ENCODE measurements at regions not wholly inside any gene's neighbourhood (a gene's known extent, or its start where the extent isn't known, plus 50 kb on each side); places are given as distances from the start of the nearest gene placed in this dataset.

DNA sequence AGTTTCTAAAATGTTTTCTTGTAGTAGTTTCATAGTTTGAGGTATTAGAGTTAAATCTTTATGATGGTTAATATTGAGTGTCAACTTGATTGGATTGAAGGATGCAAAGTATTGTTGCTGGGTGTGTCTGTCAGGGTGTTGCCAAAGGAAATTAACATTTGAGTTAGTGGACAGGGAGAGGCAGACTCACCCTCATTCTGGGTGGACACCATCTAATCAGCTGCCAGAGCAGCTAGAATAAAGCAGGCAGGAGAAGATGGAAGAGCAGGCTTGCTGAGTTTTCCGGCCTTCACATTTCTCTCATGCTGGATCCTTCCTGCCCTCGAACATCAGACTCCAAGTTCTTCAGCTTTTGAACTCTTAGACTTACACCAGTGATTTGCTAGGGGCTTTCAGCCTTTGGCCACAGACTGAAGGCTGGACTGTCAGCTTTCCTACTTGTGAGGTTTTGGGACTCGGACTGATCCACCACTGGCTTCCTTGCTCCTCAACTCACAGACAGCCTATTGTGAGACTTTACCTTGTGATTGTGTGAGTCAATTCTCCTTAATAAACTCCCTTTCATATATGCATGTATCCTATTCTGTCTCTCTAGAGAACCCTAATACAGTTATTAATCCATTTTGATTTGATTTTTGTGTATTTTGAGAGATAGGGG is 56.8 kb upstream of the STK39 start:
- CTCF ChIA-PET = no interaction called here
- no peak for DNase-seq (ENCODE audit: low read depth, low spot score)
- in situ Hi-C loops (cut with MboI) = no loop called here
- Histone ChIP-seq H3K9ac (ENCODE audit: control insufficient read depth, insufficient read depth, low read length) (no peak overlapping the region), H3K4me2 (ENCODE audit: control insufficient read depth, insufficient read depth) (no peak overlapping the region), H3K9me3 (replicated peaks; ENCODE audit: control insufficient read depth, insufficient read depth, low read length) (no peaks in the 10 kb centered on the region), H2AFZ (ENCODE audit: control insufficient read depth, low read depth, low read length) (no peak overlapping the region), H3K36me3 (ENCODE audit: control insufficient read depth in 2 of 2, insufficient read depth in 2 of 2, low read length in 1 of 2) (no peaks in the 10 kb centered on the region), H3K79me2 (ENCODE audit: control insufficient read depth, insufficient read depth, low read length) (no peaks in the 10 kb centered on the region), H4K20me1 (ENCODE audit: control insufficient read depth, insufficient read depth) (no peaks in the 10 kb centered on the region), H3K27ac (ENCODE audit: control insufficient read depth, insufficient read depth) (no peak overlapping the region), H3K4me1 (ENCODE audit: control insufficient read depth, insufficient read depth, low read length) (no peaks in the 10 kb centered on the region), H3K27me3 (replicated peaks in 1 of 2; ENCODE audit: control insufficient read depth in 2 of 2, insufficient read depth in 2 of 2, low read length in 1 of 2) (peaks cover 1 to 2% of the 10 kb centered on the region in 2 experiments; a peak in 1 of 4 replicates), H3K4me3 (no peak overlapping the region)
- intact Hi-C loops (cut with micrococcal nuclease; ENCODE audit: unreplicated experiment) = no loop called here
- RAD21 ChIA-PET (ENCODE audit: unreplicated experiment) = no interaction called here
- no TSS peak for BruUV-seq (replicated peaks)
- no peak for FAIRE-seq
- no peak for ATAC-seq
- WGBS (ENCODE audit: insufficient coverage, insufficient replicate concordance, low lambda C conversion rate, missing lambda C conversion rate) = 33% methylated on average over 3 of the region's 3 CpGs
- SMC1A ChIA-PET (ENCODE audit: uncharacterized antibody, unreplicated experiment) = no interaction called here
- TF ChIP-seq NFIC (IDR thresholded peaks at IDR 0.05; ENCODE audit: low read depth, low read length) (no peak), RELA (IDR thresholded peaks at IDR 0.05; ENCODE audit: borderline replicate concordance, partially characterized antibody) (no peak)
- POLR2A ChIA-PET = no interaction called here

DNA sequence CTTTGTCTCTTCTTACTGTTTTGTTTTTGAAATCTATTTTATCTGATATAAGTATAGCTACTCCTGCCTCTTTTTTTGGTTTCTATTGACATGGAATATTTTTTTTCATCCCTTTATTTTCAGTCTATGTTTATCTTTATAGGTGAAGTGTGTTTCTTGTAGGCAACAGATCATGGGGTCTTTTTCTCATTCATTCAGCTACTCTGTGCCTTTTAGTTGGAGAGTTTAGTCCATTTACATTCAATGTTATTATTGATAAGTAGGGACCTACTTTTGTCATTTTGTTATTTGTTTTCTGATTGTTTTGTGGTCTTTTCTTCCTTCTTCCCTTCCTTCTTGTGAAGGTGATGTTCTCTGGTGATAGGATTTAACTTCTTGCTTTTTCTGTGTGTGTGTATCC is 60.0 kb upstream of the STK39 start:
- no peak for TF ChIP-seq SIX5 (IDR thresholded peaks at IDR 0.05; ENCODE audit: low read depth, low read length, severe bottlenecking)
- TF ChIP-seq ZNF207 (IDR thresholded peaks at IDR 0.05; ENCODE audit: borderline replicate concordance) = no peak
- TF ChIP-seq TCF12 (IDR thresholded peaks at IDR 0.05; ENCODE audit: low read depth, low read length) = no peak
- TF ChIP-seq RCOR1 (conservative IDR thresholded peaks at IDR 0.05; ENCODE audit: low read depth, low read length) = no peak
- TF ChIP-seq PML (IDR thresholded peaks at IDR 0.05; ENCODE audit: low read length) = no peak
- TF ChIP-seq, protein P1, sequence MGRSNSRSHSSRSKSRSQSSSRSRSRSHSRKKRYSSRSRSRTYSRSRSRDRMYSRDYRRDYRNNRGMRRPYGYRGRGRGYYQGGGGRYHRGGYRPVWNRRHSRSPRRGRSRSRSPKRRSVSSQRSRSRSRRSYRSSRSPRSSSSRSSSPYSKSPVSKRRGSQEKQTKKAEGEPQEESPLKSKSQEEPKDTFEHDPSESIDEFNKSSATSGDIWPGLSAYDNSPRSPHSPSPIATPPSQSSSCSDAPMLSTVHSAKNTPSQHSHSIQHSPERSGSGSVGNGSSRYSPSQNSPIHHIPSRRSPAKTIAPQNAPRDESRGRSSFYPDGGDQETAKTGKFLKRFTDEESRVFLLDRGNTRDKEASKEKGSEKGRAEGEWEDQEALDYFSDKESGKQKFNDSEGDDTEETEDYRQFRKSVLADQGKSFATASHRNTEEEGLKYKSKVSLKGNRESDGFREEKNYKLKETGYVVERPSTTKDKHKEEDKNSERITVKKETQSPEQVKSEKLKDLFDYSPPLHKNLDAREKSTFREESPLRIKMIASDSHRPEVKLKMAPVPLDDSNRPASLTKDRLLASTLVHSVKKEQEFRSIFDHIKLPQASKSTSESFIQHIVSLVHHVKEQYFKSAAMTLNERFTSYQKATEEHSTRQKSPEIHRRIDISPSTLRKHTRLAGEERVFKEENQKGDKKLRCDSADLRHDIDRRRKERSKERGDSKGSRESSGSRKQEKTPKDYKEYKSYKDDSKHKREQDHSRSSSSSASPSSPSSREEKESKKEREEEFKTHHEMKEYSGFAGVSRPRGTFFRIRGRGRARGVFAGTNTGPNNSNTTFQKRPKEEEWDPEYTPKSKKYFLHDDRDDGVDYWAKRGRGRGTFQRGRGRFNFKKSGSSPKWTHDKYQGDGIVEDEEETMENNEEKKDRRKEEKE (IDR thresholded peaks at IDR 0.05) = no peak
- no peak for TF ChIP-seq MEF2B (IDR thresholded peaks at IDR 0.05; ENCODE audit: partially characterized antibody, poor library complexity, severe bottlenecking)
- no peak for TF ChIP-seq SPI1 (IDR thresholded peaks at IDR 0.05; ENCODE audit: borderline replicate concordance, insufficient read depth, low read depth, low read length)
- no peak for TF ChIP-seq NFXL1 (IDR thresholded peaks at IDR 0.05; ENCODE audit: borderline replicate concordance)
- no peak overlapping the region for H3K9ac ChIP-seq (ENCODE audit: control insufficient read depth, insufficient read depth, low read length)
- no peak overlapping the region for H3K4me2 ChIP-seq (ENCODE audit: control insufficient read depth, insufficient read depth)
- no peak overlapping the region for H3K27ac ChIP-seq (ENCODE audit: control insufficient read depth, insufficient read depth)
- ChIA-PET CTCF (no interaction called here), RAD21 (ENCODE audit: unreplicated experiment) (no interaction called here), SMC1A (ENCODE audit: uncharacterized antibody, unreplicated experiment) (no interaction called here), POLR2A (no interaction called here)
- H3K4me3 ChIP-seq = no peak overlapping the region
- H3K36me3 ChIP-seq (ENCODE audit: control insufficient read depth in 2 of 2, insufficient read depth in 2 of 2, low read length in 1 of 2) = no peaks in the 10 kb centered on the region
- no peaks in the 10 kb centered on the region for H3K79me2 ChIP-seq (ENCODE audit: control insufficient read depth, insufficient read depth, low read length)
- in situ Hi-C loops (cut with MboI) = no loop called here
- FAIRE-seq = no peak
- no peak for ATAC-seq
- intact Hi-C loops (cut with micrococcal nuclease; ENCODE audit: unreplicated experiment) = no loop called here
- no peaks in the 10 kb centered on the region for H3K4me1 ChIP-seq (ENCODE audit: control insufficient read depth, insufficient read depth, low read length)
- DNase-seq (ENCODE audit: low read depth, low spot score) = no peak
- no peaks in the 10 kb centered on the region; a peak in 1 of 4 replicates for H3K27me3 ChIP-seq (replicated peaks in 1 of 2; ENCODE audit: control insufficient read depth in 2 of 2, insufficient read depth in 2 of 2, low read length in 1 of 2)
- BruUV-seq (replicated peaks) = no TSS peak
- no peaks in the 10 kb centered on the region for H4K20me1 ChIP-seq (ENCODE audit: control insufficient read depth, insufficient read depth)
- no peaks in the 10 kb centered on the region; the same call in 2 of the 3 replicates for H3K9me3 ChIP-seq (replicated peaks; ENCODE audit: control insufficient read depth, insufficient read depth, low read length)
- no peak overlapping the region for H2AFZ ChIP-seq (ENCODE audit: control insufficient read depth, low read depth, low read length)
